GM21515 (cell line): ENCODE measurements at regions not wholly inside any gene's neighbourhood (a gene's known extent, or its start where the extent isn't known, plus 50 kb on each side); places are given as distances from the start of the nearest gene placed in this dataset.

Experiments used
- ATAC-seq: cut with Tn5 transposase; IDR thresholded peaks from one replicate; pipeline ENCODE4 v1.9.1; 2021; ENCODE audit not compliant: unreplicated experiment

DNA sequence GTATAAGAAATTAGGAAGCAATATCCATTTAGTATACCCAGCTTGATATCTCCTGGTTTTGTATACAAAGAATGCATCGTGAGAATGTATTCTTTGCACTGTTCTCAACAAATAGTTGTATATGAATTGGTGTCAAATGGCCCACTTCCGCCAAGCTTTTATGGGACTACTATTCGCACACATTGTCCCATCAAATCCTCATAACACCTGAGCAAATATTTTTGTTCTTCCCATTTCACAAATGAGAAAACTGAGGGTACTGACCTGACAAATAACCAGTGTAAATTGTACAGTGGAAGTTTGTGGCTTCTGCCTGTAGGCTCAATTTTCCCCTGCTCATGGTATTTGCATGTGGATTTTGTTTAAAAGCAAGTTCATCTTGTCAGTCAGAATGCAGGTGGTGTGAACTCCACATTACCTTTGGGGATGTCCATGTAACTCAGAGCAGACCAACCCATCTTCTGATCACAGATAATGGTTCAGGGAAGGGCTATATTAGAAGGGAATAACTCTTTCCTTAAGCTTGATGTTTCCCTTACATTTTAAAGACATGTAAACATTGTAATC, 51.5 kb upstream of the FAM241A start:
- ATAC-seq, result no peak

DNA sequence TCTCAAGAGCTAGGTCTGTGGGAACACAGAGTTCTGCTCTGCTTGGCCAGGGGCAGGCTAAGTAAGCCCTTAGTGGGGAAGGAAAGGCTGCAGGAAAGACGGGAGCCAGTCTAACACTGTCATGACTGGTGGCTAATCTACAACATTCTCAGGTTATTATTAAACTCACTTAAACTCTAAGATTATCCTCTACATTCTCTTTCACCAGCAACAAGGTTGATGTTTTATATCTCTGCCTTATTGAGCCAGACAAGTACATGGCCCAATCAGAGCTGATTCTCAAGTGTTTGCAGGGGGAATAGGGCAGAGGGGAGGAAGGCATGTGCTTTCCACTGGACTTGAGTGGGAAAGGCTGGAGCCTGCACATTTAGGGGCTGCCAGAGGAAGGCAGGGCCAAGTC, 50.9 kb upstream of the FAM241A start:
- ATAC-seq, result no peak
